Fibroblast of skin of scalp (primary cell): ENCODE measurements at regions not wholly inside any gene's neighbourhood (a gene's known extent, or its start where the extent isn't known, plus 50 kb on each side); places are given as distances from the start of the nearest gene placed in this dataset.
"Not testable (repeated sequence)": the region's sequence is repeated elsewhere in the genome, so short reads cannot be mapped to it uniquely, and the experiment has no call there.

ENCODE experiments used
- DNase-seq: peaks from one replicate; pipeline ENCODE4 v3.0.0-alpha.2; 2013

- not testable (repeated sequence) for DNase-seq
Observed at GRCh38 chr4:189627041-189627440, 313.6 kb upstream of the FRG1 start.

- not testable (repeated sequence) for DNase-seq
Observed at GRCh38 chr4:189629733-189630132, 310.9 kb upstream of the FRG1 start.

GRCh38 chr4:189630913-189631567 is 309.6 kb upstream of the FRG1 start:
- DNase-seq, result not testable (repeated sequence)

GRCh38 chr4:189631568-189631916 is 309.1 kb upstream of the FRG1 start:
- DNase-seq, result not testable (repeated sequence)

GRCh38 chr4:189650436-189650835 is 290.2 kb upstream of the FRG1 start:
- not testable (repeated sequence) for DNase-seq

- not testable (repeated sequence) for DNase-seq
Observed at GRCh38 chr4:189653130-189653653, 287.5 kb upstream of the FRG1 start.

GRCh38 chr4:189653983-189654382 is 286.7 kb upstream of the FRG1 start:
- DNase-seq, result not testable (repeated sequence)

- DNase-seq, result not testable (repeated sequence)
Observed at GRCh38 chr4:189654396-189654795, 286.3 kb upstream of the FRG1 start.

- DNase-seq, result not testable (repeated sequence)
Observed at GRCh38 chr4:189655817-189656216, 284.9 kb upstream of the FRG1 start.

- no peak for DNase-seq
Observed at GRCh38 chr4:189656641-189657040, 284.0 kb upstream of the FRG1 start.

GRCh38 chr4:189658259-189658658 is 282.4 kb upstream of the FRG1 start:
- DNase-seq, result not testable (repeated sequence)

- DNase-seq, result not testable (repeated sequence)
Observed at GRCh38 chr4:189658831-189659230, 281.8 kb upstream of the FRG1 start.

GRCh38 chr4:189659287-189659686 is 281.4 kb upstream of the FRG1 start:
- no peak for DNase-seq

- DNase-seq, result no peak
Observed at GRCh38 chr4:189660722-189661360, 279.8 kb upstream of the FRG1 start.

GRCh38 chr4:189664693-189665250 is 275.9 kb upstream of the FRG1 start:
- no peak for DNase-seq

GRCh38 chr4:189665712-189666305 is 274.9 kb upstream of the FRG1 start:
- DNase-seq, result not testable (repeated sequence)

GRCh38 chr4:189667386-189667785 is 273.3 kb upstream of the FRG1 start:
- not testable (repeated sequence) for DNase-seq

GRCh38 chr4:189697675-189698245 is 242.9 kb upstream of the FRG1 start:
- not testable (repeated sequence) for DNase-seq

GRCh38 chr4:189703000-189703399 is 237.7 kb upstream of the FRG1 start:
- not testable (repeated sequence) for DNase-seq

GRCh38 chr4:189706821-189707220 is 233.9 kb upstream of the FRG1 start:
- DNase-seq, result not testable (repeated sequence)

GRCh38 chr4:189707227-189707626 is 233.4 kb upstream of the FRG1 start:
- not testable (repeated sequence) for DNase-seq

- not testable (repeated sequence) for DNase-seq
Observed at GRCh38 chr4:189711956-189712355, 228.7 kb upstream of the FRG1 start.
